GM21381 (cell line): ENCODE measurements at regions not wholly inside any gene's neighbourhood (a gene's known extent, or its start where the extent isn't known, plus 50 kb on each side); places are given as distances from the start of the nearest gene placed in this dataset.

Experiments used
- ATAC-seq: cut with Tn5 transposase; IDR thresholded peaks from one replicate; pipeline ENCODE4 v1.9.1; 2021; ENCODE audit warnings: mild to moderate bottlenecking, moderate library complexity; ENCODE audit not compliant: unreplicated experiment

GRCh38 chr2:53268626-53269025 is 499.0 kb upstream of the CHAC2 start:
- no peak for ATAC-seq

DNA sequence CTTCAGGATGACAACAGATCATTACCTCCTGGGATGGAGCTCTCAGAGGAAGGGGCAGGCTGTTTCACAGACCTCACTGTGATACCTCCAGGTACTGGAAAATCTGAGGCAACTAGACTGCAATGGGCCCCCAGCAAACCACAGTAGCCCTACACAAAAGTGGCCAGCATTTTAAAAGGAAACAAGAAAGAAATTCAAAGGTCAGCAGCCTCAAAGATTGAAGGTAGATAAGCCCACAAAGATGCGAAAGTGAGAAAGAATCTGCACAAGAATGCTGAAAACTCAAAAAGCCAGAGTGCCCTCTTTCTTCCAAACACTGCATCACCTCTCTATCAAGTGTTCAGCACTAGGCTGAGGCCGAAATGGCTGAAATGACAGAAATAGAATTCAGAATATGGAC is 499.5 kb upstream of the CHAC2 start:
- ATAC-seq = no peak

- ATAC-seq = no peak
Observed at GRCh38 chr2:53265544-53266299, 501.9 kb upstream of the CHAC2 start.

- ATAC-seq = no peak
Observed at GRCh38 chr2:53260568-53260967, 507.0 kb upstream of the CHAC2 start.

- no peak for ATAC-seq
Observed at GRCh38 chr2:53259395-53260009, 508.1 kb upstream of the CHAC2 start.

DNA sequence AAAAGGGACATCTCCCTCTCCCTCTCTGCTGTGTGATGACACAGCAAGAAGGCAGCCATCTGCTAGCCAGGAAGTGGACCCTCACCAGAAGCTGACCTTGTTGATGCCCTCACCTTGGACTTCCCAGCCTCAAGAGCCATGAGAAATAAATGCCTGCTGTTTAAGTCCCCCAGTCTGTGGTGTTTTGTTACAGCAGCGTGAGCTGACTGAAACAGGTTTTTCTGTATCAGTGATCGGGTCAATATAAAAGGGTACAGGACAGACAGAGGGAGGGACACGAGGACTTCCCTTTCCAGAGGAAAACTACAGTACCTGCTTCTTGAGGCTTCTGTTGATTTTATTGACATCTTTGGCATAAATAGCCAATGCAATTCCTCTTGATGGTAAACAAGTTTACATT is 510.3 kb upstream of the CHAC2 start:
- ATAC-seq = no peak

DNA sequence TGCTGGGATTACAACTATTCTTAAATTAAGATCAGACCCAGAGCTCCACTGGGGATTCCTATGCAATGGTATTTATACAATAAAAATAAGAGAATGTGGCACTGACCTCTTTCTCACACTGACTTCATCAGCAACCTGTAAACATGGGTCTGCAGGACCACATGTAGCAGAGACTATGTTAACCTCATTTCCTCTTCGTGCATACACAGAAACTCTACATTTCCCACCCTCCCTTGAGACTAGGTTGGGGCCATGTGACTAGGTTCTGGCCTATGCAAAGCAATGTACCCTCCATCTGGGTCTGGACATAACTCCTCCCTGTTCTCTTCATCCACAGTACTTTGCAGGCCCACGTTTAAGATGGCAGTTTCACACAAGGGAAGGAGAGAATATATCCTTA is 514.4 kb upstream of the CHAC2 start:
- ATAC-seq = no peak

- no peak for ATAC-seq
Observed at GRCh38 chr2:53252115-53252514, 515.5 kb upstream of the CHAC2 start.

DNA sequence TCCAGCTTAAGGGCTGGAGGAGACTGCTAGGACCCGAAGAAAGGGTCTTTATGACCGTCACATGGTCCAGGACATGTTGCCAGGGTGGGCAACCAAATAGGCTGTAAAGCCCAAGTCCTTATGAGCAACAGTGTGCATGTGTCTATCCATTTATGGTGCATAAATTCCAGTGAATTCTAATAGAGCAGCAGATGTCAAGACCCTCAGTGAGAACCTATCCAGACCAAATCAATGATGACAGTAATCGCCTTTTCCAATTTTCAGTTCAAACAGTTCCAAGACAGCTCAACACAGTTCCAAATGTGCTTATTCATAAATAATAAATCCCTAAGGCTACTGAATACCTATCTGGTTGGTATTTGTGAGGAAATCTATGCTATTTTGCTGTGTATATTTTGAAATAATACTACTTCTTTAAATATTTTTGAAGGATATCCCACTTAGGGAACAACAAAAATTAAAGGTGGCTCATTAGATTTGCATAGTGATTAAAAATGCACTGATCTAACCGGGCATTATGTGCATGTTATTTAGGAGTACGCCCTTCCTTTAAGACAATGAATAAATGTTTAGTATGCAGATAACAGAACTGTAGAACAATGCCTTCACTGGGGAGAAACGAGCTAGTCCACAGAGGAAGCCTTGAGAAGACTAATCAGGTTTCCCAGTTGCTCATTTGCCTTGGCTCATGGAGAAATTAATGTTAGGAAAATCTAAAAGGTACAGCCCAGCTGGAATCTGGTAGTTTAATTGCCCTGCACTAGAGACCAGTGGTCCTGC is 519.5 kb upstream of the CHAC2 start:
- ATAC-seq = no peak

DNA sequence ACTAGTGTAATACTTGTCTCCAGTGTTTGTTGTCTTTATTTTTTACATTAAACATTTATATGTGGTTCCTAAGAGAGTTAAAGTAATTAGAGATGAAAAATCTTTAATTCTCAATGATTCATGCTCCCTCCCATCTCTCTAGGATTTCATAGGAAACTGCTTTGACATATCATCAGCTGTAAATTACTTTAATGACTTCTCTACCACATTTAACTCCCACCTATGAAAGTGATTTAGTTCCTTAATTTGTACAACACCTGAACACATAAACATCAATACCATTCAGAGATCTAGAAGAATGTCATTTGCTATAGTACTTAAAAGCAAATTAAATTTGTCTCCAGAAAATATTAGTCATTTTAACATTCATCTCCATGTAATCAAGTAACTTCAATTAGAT is 524.2 kb upstream of the CHAC2 start:
- ATAC-seq = no peak

GRCh38 chr2:53242090-53242489 is 525.5 kb upstream of the CHAC2 start:
- ATAC-seq = no peak

GRCh38 chr2:53235836-53236582 is 531.6 kb upstream of the CHAC2 start:
- ATAC-seq = no peak

DNA sequence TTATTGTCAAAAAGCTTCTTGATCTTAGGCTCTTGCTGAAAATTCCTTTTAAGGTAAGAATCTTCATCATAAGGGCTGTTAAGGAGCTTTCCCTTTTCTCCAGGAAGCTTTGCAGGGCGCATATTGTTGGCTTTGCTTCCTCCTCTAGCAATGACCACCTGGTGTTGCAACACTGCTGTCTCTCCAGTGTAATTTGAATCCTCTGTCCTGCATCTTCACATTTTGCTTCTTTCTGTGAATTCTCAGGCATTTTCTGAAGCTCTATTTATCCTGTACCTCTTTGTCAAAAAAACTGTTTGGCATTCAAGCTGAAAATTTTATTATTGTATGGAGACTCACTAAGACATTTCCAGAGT is 533.1 kb upstream of the CHAC2 start:
- ATAC-seq = no peak

- no peak for ATAC-seq
Observed at GRCh38 chr2:53233759-53234547, 533.7 kb upstream of the CHAC2 start.

DNA sequence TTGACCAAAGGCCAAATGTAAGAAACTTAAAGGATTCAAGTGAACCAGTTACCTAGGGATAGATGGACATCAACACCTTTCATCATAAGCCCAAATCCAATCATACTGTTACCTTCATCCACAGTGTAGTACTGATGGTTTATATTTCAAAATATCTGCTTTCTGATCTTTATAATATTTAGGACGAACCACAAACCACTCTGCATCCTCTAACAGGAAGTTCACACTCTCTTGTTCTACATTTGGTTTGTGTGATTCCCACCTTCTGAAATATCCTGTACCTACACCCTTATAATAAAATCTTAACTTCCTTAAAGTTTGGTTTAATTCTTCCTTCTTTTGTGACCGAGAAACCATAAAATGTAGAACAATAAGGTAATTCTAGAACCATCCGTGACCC is 535.7 kb upstream of the CHAC2 start:
- ATAC-seq = no peak

GRCh38 chr2:53230691-53231090 is 536.9 kb upstream of the CHAC2 start:
- ATAC-seq = no peak

DNA sequence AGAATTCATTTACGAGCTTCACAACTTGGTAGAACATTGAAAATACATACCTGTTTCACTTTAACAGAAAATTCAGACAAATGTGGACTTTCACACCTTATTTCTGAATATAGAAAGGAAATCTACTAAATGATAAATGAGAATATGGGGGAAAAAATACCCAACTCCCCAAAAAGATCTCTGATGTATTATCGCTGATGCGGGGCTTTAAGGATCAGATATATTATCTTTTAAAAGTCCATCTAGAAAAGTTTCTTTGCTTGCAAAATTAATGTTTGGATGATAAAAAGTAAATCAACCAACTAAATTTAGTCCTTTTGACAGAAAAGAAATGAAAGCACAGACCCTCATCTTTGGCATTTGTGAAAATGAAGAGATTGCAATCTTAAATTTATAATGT is 540.1 kb upstream of the CHAC2 start:
- no peak for ATAC-seq

- no peak for ATAC-seq
Observed at GRCh38 chr2:53220969-53221368, 546.6 kb upstream of the CHAC2 start.

- ATAC-seq = no peak
Observed at GRCh38 chr2:53217250-53217649, 550.4 kb upstream of the CHAC2 start.

GRCh38 chr2:53216805-53217204 is 550.8 kb upstream of the CHAC2 start:
- no peak for ATAC-seq

GRCh38 chr2:53212576-53212975 is 555.0 kb upstream of the CHAC2 start:
- ATAC-seq = no peak
